BE2C (cell line): ENCODE measurements at regions not wholly inside any gene's neighbourhood (a gene's known extent, or its start where the extent isn't known, plus 50 kb on each side); places are given as distances from the start of the nearest gene placed in this dataset.
"Not testable (repeated sequence)": the region's sequence is repeated elsewhere in the genome, so short reads cannot be mapped to it uniquely, and the experiment has no call there.

Experiments
- DNase-seq: peaks from one replicate; pipeline ENCODE4 v3.0.0-alpha.2; 2020
- H3K27me3 ChIP-seq: fragments of 250-450 bp; sonication (Bioruptor Pico); 2 replicates; pipeline ENCODE4 v1.5.1; 2020; ENCODE audit warnings: mild to moderate bottlenecking
- H3K36me3 ChIP-seq: fragments of 250-450 bp; sonication (Bioruptor Pico); 2 replicates; pipeline ENCODE4 v1.5.1; 2020; ENCODE audit warnings: mild to moderate bottlenecking
- H3K4me1 ChIP-seq: fragments of 250-450 bp; sonication (Bioruptor Pico); 2 replicates; pipeline ENCODE4 v1.5.1; 2020
- H3K4me3 ChIP-seq: 2 replicates; pipeline ENCODE4 v1.5.1; 2011; ENCODE audit warnings: low read depth, low read length
- H3K9me3 ChIP-seq: fragments of 250-450 bp; sonication (Bioruptor Pico); 2 replicates; pipeline ENCODE4 v1.5.1; 2020
- TF ChIP-seq, protein P1 (sequence below): IDR thresholded peaks from 2 replicates; pipeline ENCODE4 v1.5.1; 2012; ENCODE audit warnings: mild to moderate bottlenecking, low read depth, low read length

DNA sequence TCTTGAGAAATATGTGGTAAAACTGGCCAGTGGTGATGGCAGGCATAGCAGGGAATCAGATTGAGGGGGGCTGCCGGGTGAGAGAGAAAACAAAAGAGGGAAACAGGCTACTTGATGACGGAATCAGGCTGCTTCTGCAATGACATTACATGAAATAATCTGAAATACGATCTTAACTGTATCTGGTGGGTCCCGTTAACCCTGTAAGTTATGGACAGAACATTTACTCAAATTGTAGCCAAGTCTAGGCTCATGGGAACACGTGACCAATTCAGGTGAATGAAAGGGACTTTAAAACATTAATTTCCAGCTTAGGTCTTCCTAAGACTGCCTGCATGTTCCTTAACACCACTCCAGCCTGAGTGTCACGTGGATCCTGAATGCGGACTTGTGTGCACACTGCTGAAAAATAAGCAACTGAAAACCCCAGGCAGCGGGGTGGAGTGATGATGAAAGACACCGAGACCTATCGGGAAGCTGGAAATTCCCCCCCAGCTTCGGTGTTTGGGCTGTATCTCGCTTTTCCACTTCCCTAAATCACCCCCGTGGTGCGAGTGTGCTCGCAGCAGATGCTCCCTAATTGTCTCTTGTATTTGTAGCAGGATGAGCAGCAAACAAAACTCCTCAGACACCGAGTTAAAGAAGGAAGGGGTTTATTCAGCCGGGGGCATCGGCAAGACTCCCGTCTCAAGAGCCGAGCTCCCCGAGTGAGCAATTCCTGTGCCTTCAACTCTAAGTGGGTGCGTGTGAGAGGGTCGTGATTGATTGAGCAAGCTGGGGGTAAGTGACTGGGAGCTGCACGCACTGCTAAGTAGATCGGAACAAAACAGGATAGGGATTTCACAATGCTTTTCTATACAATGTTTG lies 145.0 kb upstream of the GRK3 start:
- Histone ChIP-seq H3K36me3 (no peaks in the 10 kb centered on the region), H3K4me1 (peaks cover 6% of the 10 kb centered on the region; the same call in 1 of the 2 replicates), H3K4me3 (peak overlapping the region; percentile 68), H3K9me3 (no peaks in the 10 kb centered on the region), H3K27me3 (peaks cover 4% of the 10 kb centered on the region; the same call in 1 of the 2 replicates)
- DNase-seq = peak; percentile 63
- TF ChIP-seq, protein P1, sequence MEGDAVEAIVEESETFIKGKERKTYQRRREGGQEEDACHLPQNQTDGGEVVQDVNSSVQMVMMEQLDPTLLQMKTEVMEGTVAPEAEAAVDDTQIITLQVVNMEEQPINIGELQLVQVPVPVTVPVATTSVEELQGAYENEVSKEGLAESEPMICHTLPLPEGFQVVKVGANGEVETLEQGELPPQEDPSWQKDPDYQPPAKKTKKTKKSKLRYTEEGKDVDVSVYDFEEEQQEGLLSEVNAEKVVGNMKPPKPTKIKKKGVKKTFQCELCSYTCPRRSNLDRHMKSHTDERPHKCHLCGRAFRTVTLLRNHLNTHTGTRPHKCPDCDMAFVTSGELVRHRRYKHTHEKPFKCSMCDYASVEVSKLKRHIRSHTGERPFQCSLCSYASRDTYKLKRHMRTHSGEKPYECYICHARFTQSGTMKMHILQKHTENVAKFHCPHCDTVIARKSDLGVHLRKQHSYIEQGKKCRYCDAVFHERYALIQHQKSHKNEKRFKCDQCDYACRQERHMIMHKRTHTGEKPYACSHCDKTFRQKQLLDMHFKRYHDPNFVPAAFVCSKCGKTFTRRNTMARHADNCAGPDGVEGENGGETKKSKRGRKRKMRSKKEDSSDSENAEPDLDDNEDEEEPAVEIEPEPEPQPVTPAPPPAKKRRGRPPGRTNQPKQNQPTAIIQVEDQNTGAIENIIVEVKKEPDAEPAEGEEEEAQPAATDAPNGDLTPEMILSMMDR = no peak

DNA sequence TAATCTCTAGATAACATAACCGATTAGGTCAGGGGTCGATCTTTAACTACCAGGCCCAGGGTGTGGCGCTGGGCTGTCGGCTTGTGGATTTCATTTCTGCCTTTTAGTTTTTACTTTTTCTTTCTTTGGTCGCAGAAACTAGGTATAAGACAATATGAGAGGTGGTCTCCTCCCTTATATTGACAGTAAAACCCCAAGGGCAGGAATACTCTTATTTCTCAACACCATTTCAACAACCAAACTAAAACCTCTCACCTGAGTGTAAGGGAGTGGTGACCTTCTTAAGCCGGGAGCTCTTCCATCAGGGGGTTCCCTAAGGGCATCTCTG lies 144.4 kb upstream of the GRK3 start:
- not testable (repeated sequence) for H3K9me3 ChIP-seq, H3K36me3 ChIP-seq, H3K4me1 ChIP-seq, H3K27me3 ChIP-seq, DNase-seq
- peak overlapping the region; percentile 68 for H3K4me3 ChIP-seq

DNA sequence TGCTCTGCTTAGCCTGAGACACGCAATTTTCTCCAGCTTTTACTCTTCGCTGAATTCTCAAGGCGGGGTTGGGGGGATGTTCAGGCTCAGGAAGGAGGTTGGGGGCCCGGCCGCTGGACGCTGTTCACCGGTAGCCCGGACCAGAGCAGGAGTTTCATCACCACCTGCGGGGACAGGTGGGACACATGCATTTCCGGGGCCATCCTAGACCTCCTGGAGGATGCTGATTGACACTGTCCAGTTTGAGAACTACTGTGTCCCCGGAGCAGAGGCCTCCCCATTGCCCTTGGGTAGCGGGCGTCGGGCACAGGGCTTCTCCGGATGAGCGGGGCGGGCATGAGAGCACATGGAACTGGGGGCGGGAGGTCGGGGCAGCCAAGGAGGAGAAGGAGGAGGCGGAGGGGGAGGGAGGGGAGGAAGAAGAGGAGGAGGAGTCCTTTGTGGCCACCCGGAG lies 144.0 kb upstream of the GRK3 start:
- TF ChIP-seq, protein P1 = no peak
- Histone ChIP-seq H3K9me3 (no peaks in the 10 kb centered on the region), H3K4me3 (peak overlapping the region; percentile 68), H3K36me3 (no peaks in the 10 kb centered on the region), H3K27me3 (peaks cover 4% of the 10 kb centered on the region; the same call in 1 of the 2 replicates), H3K4me1 (peaks cover 6% of the 10 kb centered on the region; the same call in 1 of the 2 replicates)
- DNase-seq = no peak

DNA sequence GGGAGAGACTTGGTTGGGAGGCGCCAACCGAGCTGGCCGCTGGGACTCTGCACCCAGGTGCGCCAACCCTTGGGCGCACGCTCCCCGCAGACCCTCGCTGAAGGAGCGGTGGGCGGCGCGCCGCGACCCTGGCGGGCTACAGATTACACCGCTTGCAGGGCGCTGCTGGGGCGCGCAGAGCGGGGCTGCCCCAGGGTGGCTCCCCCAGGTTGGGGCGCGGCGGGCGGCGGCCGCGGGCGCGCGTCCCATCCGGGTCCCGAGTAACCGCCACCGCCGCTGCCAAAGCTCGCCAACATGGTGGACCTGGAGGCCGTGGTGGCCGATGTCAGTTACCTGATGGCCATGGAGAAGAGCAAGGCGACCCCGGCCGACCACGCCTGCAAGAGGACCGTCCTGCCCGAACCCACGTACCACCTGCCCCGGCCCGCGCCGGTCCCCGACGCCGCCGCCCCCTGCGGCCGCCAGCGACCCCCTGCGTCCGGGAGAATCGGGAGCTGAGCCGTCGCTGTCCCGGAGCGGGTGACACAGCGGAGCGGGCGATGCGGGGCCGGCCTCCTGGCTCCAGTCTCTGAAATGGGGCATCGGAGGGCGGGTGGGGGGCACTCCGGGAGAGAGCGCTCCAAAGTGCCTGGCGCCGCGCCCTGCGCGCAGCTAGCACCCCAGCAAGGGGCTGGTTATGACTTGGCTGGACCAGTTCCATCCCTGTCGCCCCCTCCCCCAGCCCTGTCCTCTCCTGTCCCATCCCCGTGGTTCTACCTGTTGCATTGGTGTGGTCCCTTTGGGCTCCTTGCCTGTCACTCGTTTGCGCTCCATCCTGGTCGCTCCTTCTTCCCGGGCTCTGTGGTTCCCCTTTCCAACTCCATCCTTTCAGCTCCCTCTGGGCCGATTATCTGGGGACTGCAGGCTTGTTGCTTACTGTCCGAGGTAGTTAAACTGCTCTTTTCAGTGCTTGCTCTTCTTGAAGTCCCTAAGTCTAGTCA lies 143.3 kb upstream of the GRK3 start:
- H3K36me3 ChIP-seq = no peaks in the 10 kb centered on the region
- H3K4me3 ChIP-seq = peak overlapping the region; percentile 68
- H3K9me3 ChIP-seq = no peaks in the 10 kb centered on the region
- TF ChIP-seq, protein P1 = peak; percentile 32
- H3K4me1 ChIP-seq = peaks cover 6% of the 10 kb centered on the region; the same call in 1 of the 2 replicates
- H3K27me3 ChIP-seq = peaks cover 4% of the 10 kb centered on the region; the same call in 1 of the 2 replicates
- DNase-seq = peak; percentile 43

DNA sequence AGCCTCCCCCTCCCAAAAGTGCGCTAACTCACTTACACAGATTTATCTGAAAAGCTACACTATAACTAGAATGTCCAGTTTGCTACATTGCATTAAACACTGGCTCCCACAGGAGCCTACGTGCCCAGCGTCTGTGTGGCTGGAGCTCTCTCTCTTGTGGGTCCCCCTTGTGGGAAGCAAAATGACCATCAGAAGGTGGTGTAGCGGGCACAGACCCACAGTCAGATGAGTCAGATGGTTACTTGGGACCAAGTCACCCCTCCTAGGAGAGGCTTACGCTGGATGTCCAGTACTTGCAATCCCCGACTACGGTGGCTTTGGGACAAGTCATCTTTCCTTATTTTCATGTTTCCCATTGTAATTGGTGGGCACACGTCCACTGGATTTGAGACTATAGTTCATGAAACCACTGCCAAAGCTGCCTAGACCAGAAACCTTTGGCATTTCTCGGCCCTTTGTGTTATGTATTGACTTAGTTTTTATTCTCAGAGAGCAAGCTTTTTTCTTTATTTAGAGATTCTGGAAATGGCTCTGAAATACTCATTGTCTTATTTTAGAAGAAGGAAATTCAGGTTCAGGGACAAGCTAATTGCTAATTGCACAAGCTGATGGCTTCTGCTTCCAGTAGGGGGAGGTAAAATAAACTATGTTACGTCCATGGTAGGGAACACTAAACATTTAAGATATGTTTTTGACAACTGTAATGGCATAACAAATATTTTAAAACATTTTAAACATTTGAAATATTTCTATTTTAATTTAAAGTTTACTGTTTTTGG lies 137.8 kb upstream of the GRK3 start:
- not testable (repeated sequence) for H3K4me1 ChIP-seq, H3K4me3 ChIP-seq, H3K36me3 ChIP-seq, H3K9me3 ChIP-seq, DNase-seq, H3K27me3 ChIP-seq
- TF ChIP-seq, protein P1 = peak; percentile 51

DNA sequence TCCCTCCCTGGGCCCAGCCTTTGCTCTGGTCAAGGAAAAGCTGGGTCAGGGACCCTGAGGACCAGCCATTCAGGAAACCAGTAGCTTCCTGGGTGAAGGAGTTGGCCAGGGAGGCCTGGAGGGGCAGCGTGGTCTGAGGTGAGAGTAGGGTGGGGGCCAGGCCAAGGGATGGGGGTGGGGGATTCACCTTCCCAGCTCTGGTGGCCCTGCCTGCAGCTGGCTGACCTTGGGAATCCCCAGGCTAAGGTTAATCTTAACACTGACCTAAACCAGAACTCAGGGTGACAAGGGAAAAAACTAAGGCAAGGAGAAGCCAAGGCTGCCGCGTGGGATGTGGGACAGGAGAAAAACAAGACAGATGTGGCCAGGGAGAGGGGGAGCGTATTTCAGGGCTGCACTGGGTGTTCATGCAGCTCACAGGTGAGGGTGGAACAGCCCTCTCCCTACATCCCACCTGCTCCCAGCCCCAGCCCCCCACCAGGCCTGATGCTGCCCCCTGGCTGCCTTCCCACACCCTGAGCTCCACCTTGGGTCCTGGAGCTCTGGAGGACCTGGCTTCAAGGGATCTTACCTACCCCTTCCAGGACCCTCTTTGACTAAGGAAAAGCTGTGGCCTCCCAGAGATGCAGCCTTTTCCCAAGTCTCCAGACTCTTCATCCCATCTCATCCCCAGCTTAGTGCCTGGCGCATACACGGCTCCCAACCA lies 132.7 kb upstream of the GRK3 start:
- not testable (repeated sequence) for H3K27me3 ChIP-seq, H3K4me3 ChIP-seq, H3K36me3 ChIP-seq, DNase-seq, H3K4me1 ChIP-seq, H3K9me3 ChIP-seq

DNA sequence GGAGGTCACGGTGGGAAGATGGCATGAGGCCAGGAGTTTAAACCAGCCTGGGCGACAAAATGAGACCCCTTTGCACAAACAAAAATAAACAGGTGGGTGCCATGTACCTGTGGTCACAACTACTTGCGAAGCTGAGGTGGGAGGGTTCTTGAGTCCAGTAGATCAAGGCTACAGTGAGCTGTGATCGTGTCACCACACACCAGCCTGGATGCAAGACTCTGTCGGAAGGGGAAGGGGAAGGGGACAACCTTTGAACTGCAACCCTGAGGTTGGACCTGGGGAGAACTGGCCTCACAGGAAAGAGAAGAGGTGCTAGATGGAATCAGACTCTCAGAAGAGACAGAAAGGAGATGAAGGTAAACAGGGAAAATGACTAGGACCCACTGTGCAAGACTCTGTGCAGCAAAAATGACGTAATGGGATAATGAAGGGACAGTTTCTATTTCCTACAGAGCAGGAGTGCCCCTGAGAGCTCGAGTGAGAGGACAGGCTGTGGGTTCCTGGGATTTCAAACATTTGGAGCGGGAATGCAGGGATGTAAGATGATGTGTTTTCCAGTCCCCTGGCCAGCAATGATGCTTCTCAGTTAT lies 131.0 kb upstream of the GRK3 start:
- H3K4me3 ChIP-seq, DNase-seq, H3K36me3 ChIP-seq, H3K9me3 ChIP-seq, H3K4me1 ChIP-seq, H3K27me3 ChIP-seq: not testable (repeated sequence)
